ENCODE measurements at regions not wholly inside any gene's neighbourhood (a gene's known extent, or its start where the extent isn't known, plus 50 kb on each side); places are given as distances from the start of the nearest gene placed in this dataset.

DNA sequence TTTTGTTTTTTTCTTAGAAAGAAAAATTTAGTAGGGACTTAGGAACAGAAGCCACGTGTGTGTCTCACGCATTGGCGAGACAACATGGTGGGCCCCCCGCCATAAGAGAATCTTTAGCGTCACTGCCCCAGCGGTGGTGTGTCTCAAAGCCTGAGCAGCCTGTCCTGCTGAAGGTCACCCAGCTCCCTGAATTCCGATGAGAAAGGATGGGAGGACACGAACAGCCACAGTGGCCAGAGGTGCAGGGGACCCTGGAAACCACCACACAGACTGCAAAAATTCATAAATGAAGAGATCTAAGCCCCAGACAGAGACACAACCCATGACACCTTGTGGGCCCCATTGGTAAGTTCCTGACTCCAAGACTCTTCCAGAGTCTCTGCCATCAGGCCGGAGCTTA is 266.1 kb upstream of the RAB6C start:
- Histone ChIP-seq H2AFZ (replicated peaks) (no peak overlapping the region), H3K27me3 (no peaks in the 10 kb centered on the region), H4K20me1 (ENCODE audit: low read depth) (no peaks in the 10 kb centered on the region), H3K79me2 (ENCODE audit: low read depth) (no peaks in the 10 kb centered on the region), H3K36me3 (no peaks in the 10 kb centered on the region), H3K27ac (no peak overlapping the region), H3K4me3 (no peak overlapping the region), H3K4me1 (peaks cover 23% of the 10 kb centered on the region), H3K9ac (no peak overlapping the region), H3K4me2 (no peak overlapping the region), H3K9me3 (ENCODE audit: low read depth) (no peaks in the 10 kb centered on the region), H3F3A (ENCODE audit: low read depth) (no peaks in the 10 kb centered on the region)
- no peak for DNase-seq (ENCODE audit: low spot score)
- Mint-ChIP-seq H3K27ac (no peak overlapping the region), H3K9me3 (no peaks in the 10 kb centered on the region), H3K4me1 (peaks cover 52% of the 10 kb centered on the region), H3K4me3 (no peak overlapping the region), H3K36me3 (no peaks in the 10 kb centered on the region), H3K27me3 (ENCODE audit: insufficient read depth, low read depth) (peaks cover 6% of the 10 kb centered on the region)
- TF ChIP-seq, protein P1, sequence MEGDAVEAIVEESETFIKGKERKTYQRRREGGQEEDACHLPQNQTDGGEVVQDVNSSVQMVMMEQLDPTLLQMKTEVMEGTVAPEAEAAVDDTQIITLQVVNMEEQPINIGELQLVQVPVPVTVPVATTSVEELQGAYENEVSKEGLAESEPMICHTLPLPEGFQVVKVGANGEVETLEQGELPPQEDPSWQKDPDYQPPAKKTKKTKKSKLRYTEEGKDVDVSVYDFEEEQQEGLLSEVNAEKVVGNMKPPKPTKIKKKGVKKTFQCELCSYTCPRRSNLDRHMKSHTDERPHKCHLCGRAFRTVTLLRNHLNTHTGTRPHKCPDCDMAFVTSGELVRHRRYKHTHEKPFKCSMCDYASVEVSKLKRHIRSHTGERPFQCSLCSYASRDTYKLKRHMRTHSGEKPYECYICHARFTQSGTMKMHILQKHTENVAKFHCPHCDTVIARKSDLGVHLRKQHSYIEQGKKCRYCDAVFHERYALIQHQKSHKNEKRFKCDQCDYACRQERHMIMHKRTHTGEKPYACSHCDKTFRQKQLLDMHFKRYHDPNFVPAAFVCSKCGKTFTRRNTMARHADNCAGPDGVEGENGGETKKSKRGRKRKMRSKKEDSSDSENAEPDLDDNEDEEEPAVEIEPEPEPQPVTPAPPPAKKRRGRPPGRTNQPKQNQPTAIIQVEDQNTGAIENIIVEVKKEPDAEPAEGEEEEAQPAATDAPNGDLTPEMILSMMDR (IDR thresholded peaks at IDR 0.05), result no peak
- no peak for TF ChIP-seq EZH2 (IDR thresholded peaks at IDR 0.05)
- no peak for TF ChIP-seq EZH2phosphoT487 (IDR thresholded peaks at IDR 0.05)

DNA sequence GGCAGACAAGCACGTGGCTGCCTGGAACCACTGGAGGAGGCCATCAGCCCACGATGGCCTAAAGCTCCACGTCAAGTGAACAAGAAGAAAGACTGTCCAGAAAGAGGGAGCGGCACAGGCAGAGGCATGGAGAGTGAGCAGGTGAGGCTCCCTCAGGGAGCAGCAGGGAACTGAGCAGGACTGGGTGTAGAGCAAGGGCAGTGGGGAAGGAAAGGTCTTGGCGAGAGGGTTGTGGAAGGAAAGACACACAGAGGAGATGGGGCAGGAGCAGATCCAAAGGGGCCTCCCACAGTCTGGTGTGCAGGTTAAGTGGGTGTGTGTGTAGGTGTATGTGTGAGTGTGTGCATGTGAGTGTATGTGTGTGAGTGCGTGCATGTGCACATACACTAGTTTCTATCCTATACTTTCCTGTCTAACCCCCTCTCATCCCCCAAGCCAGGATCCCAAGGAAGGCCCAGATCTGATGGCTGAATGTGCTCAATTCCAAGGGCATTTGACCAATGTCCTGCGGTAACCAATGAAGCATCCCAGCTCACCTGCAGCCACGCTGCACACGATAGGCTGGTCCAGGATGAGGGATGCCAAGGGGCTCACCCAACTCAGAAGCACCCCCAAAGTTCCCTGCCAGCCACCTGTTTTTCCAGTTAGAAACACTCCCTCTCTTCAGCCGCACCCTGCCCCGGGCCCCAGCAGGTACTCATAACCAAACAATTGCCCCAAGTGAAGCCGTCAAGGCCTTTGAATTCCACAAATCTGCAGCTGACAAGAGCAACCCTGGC is 262.5 kb upstream of the RAB6C start:
- H3K27me3 Mint-ChIP-seq (ENCODE audit: insufficient read depth, low read depth), result peaks cover 2% of the 10 kb centered on the region
- DNase-seq (ENCODE audit: low spot score), result no peak
- no peaks in the 10 kb centered on the region for H3K36me3 ChIP-seq
- no peak overlapping the region for H3K4me3 ChIP-seq
- H3K9me3 ChIP-seq (ENCODE audit: low read depth), result no peaks in the 10 kb centered on the region
- no peak overlapping the region for H3K27ac ChIP-seq
- H3K4me1 ChIP-seq, result peaks cover 6% of the 10 kb centered on the region
- no peak overlapping the region for H3K4me3 Mint-ChIP-seq
- peak overlapping the region; percentile 38 for H3K4me2 ChIP-seq
- peak overlapping the region; percentile 82 for H2AFZ ChIP-seq (replicated peaks)
- H3K4me1 Mint-ChIP-seq, result peaks cover 25% of the 10 kb centered on the region
- H3K27me3 ChIP-seq, result no peaks in the 10 kb centered on the region
- H3K79me2 ChIP-seq (ENCODE audit: low read depth), result no peaks in the 10 kb centered on the region
- no peaks in the 10 kb centered on the region for H3K36me3 Mint-ChIP-seq
- no peaks in the 10 kb centered on the region for H3F3A ChIP-seq (ENCODE audit: low read depth)
- TF ChIP-seq, protein P1 (IDR thresholded peaks at IDR 0.05), result no peak
- TF ChIP-seq EZH2 (IDR thresholded peaks at IDR 0.05) (no peak), EZH2phosphoT487 (IDR thresholded peaks at IDR 0.05) (no peak)
- no peak overlapping the region for H3K9ac ChIP-seq
- H3K9me3 Mint-ChIP-seq, result no peaks in the 10 kb centered on the region
- no peak overlapping the region for H3K27ac Mint-ChIP-seq
- H4K20me1 ChIP-seq (ENCODE audit: low read depth), result no peaks in the 10 kb centered on the region

- H3K4me1 Mint-ChIP-seq, result peaks cover 25% of the 10 kb centered on the region
- no peak overlapping the region for H3K4me3 ChIP-seq
- peaks cover 2% of the 10 kb centered on the region for H3K27me3 Mint-ChIP-seq (ENCODE audit: insufficient read depth, low read depth)
- H3K27me3 ChIP-seq, result no peaks in the 10 kb centered on the region
- TF ChIP-seq, protein P1 (IDR thresholded peaks at IDR 0.05), result no peak
- no peak for TF ChIP-seq EZH2phosphoT487 (IDR thresholded peaks at IDR 0.05)
- TF ChIP-seq EZH2 (IDR thresholded peaks at IDR 0.05), result no peak
- H3K4me3 Mint-ChIP-seq, result no peak overlapping the region
- peak overlapping the region; percentile 38 for H3K4me2 ChIP-seq
- H3K9me3 ChIP-seq (ENCODE audit: low read depth), result no peaks in the 10 kb centered on the region
- H4K20me1 ChIP-seq (ENCODE audit: low read depth), result no peaks in the 10 kb centered on the region
- H3K79me2 ChIP-seq (ENCODE audit: low read depth), result no peaks in the 10 kb centered on the region
- H2AFZ ChIP-seq (replicated peaks), result peak overlapping the region; percentile 82
- H3K27ac ChIP-seq, result no peak overlapping the region
- H3K9me3 Mint-ChIP-seq, result no peaks in the 10 kb centered on the region
- no peaks in the 10 kb centered on the region for H3K36me3 Mint-ChIP-seq
- no peak overlapping the region for H3K27ac Mint-ChIP-seq
- no peaks in the 10 kb centered on the region for H3F3A ChIP-seq (ENCODE audit: low read depth)
- no peak for DNase-seq (ENCODE audit: low spot score)
- no peak overlapping the region for H3K9ac ChIP-seq
- H3K4me1 ChIP-seq, result peaks cover 6% of the 10 kb centered on the region
- H3K36me3 ChIP-seq, result no peaks in the 10 kb centered on the region
These were observed 261.8 kb upstream of the RAB6C start for GRCh38 chr2:129717560-129718130.

All from neural progenitor cell (in vitro differentiated cells).